ENCODE measurements at regions not wholly inside any gene's neighbourhood (a gene's known extent, or its start where the extent isn't known, plus 50 kb on each side); places are given as distances from the start of the nearest gene placed in this dataset.

- no peak for ATAC-seq
- TF ChIP-seq PPARA (CRISPR knock-in tag; IDR thresholded peaks at IDR 0.05; ENCODE audit: borderline replicate concordance) (no peak), ISL1 (CRISPR knock-in tag; IDR thresholded peaks at IDR 0.05) (no peak), CSRNP3 (CRISPR knock-in tag; IDR thresholded peaks at IDR 0.05) (no peak), ZNF70 (CRISPR knock-in tag; IDR thresholded peaks at IDR 0.05) (no peak), POU6F1 (CRISPR knock-in tag; IDR thresholded peaks at IDR 0.05; ENCODE audit: borderline replicate concordance, low read depth) (no peak), SNAI2 (CRISPR knock-in tag; IDR thresholded peaks at IDR 0.05) (no peak), ZFP3 (CRISPR knock-in tag; IDR thresholded peaks at IDR 0.05) (no peak), TOX (CRISPR knock-in tag; IDR thresholded peaks at IDR 0.05; ENCODE audit: borderline replicate concordance) (no peak), BACH2 (CRISPR knock-in tag; IDR thresholded peaks at IDR 0.05; ENCODE audit: borderline replicate concordance) (no peak), ARNTL (CRISPR knock-in tag; IDR thresholded peaks at IDR 0.05; ENCODE audit: borderline replicate concordance, low read depth) (no peak)
- TF ChIP-seq, protein P1, sequence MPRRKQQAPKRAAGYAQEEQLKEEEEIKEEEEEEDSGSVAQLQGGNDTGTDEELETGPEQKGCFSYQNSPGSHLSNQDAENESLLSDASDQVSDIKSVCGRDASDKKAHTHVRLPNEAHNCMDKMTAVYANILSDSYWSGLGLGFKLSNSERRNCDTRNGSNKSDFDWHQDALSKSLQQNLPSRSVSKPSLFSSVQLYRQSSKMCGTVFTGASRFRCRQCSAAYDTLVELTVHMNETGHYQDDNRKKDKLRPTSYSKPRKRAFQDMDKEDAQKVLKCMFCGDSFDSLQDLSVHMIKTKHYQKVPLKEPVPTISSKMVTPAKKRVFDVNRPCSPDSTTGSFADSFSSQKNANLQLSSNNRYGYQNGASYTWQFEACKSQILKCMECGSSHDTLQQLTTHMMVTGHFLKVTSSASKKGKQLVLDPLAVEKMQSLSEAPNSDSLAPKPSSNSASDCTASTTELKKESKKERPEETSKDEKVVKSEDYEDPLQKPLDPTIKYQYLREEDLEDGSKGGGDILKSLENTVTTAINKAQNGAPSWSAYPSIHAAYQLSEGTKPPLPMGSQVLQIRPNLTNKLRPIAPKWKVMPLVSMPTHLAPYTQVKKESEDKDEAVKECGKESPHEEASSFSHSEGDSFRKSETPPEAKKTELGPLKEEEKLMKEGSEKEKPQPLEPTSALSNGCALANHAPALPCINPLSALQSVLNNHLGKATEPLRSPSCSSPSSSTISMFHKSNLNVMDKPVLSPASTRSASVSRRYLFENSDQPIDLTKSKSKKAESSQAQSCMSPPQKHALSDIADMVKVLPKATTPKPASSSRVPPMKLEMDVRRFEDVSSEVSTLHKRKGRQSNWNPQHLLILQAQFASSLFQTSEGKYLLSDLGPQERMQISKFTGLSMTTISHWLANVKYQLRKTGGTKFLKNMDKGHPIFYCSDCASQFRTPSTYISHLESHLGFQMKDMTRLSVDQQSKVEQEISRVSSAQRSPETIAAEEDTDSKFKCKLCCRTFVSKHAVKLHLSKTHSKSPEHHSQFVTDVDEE (CRISPR knock-in tag; IDR thresholded peaks at IDR 0.05): no peak
- TF ChIP-seq, protein P2, sequence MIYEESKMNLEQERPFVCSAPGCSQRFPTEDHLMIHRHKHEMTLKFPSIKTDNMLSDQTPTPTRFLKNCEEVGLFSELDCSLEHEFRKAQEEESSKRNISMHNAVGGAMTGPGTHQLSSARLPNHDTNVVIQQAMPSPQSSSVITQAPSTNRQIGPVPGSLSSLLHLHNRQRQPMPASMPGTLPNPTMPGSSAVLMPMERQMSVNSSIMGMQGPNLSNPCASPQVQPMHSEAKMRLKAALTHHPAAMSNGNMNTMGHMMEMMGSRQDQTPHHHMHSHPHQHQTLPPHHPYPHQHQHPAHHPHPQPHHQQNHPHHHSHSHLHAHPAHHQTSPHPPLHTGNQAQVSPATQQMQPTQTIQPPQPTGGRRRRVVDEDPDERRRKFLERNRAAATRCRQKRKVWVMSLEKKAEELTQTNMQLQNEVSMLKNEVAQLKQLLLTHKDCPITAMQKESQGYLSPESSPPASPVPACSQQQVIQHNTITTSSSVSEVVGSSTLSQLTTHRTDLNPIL (CRISPR knock-in tag; IDR thresholded peaks at IDR 0.05; ENCODE audit: low read depth): no peak
These were observed 526.5 kb downstream of the KIF4B start for GRCh38 chr5:155540000-155540595.

DNA sequence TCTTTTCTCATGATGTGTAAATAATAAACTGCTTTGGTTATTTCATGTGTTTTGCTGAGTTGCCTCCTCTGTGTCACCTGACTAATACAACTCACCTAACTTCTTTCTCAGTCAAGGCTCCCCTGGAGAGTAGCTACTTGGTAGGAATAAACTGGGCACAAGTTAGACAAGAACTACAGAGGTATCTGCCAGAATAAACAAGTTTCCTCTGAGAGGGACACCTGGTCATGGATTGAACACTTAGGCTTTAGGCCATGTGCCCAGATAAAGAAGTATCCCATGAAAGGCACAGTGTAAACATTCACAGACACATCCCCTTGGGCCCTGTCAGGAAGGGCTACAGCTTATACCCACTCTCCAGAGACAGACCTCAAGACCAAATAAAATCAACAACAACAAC, 532.5 kb downstream of the KIF4B start:
- TF ChIP-seq, protein P3, sequence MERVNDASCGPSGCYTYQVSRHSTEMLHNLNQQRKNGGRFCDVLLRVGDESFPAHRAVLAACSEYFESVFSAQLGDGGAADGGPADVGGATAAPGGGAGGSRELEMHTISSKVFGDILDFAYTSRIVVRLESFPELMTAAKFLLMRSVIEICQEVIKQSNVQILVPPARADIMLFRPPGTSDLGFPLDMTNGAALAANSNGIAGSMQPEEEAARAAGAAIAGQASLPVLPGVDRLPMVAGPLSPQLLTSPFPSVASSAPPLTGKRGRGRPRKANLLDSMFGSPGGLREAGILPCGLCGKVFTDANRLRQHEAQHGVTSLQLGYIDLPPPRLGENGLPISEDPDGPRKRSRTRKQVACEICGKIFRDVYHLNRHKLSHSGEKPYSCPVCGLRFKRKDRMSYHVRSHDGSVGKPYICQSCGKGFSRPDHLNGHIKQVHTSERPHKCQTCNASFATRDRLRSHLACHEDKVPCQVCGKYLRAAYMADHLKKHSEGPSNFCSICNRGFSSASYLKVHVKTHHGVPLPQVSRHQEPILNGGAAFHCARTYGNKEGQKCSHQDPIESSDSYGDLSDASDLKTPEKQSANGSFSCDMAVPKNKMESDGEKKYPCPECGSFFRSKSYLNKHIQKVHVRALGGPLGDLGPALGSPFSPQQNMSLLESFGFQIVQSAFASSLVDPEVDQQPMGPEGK (CRISPR knock-in tag; IDR thresholded peaks at IDR 0.05; ENCODE audit: borderline replicate concordance): no peak
- ATAC-seq: no peak

DNA sequence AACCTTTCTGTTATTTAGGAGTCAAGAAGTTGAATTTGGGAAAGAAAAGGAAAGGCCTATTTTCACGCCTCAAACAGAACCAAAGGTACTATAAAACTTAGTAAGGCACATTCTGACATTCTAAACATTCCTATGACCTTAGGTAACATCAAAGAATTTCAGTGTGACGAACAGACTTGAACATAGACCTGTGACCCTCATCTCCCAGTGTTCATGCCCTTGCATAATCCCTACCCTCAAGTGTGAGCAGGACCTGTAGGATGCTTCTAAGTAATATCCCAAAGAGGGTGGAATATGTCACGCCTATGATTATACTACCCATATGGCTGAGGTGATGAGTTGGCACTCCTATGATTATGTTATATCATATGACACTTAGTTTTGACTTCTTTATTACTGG, 540.9 kb downstream of the KIF4B start:
- ATAC-seq: no peak
- TF ChIP-seq ZFP30 (CRISPR knock-in tag; IDR thresholded peaks at IDR 0.05) (no peak), CSDC2 (CRISPR knock-in tag; IDR thresholded peaks at IDR 0.05) (no peak), SNAI2 (CRISPR knock-in tag; IDR thresholded peaks at IDR 0.05) (no peak), ZNF565 (CRISPR knock-in tag; conservative IDR thresholded peaks at IDR 0.05; ENCODE audit: low read depth) (no peak), ESRRG (CRISPR knock-in tag; IDR thresholded peaks at IDR 0.05) (no peak), TOX (CRISPR knock-in tag; IDR thresholded peaks at IDR 0.05; ENCODE audit: borderline replicate concordance) (no peak), BACH2 (CRISPR knock-in tag; IDR thresholded peaks at IDR 0.05; ENCODE audit: borderline replicate concordance) (no peak), ISL1 (CRISPR knock-in tag; IDR thresholded peaks at IDR 0.05) (no peak), ZC3H10 (CRISPR knock-in tag; IDR thresholded peaks at IDR 0.05) (no peak)
- TF ChIP-seq, protein P1 (CRISPR knock-in tag; IDR thresholded peaks at IDR 0.05): no peak

All from SK-N-SH treated with all-trans-retinoic acid at 6 μM for 48 hours (cell line).